ENCODE measurements at regions not wholly inside any gene's neighbourhood (a gene's known extent, or its start where the extent isn't known, plus 50 kb on each side); places are given as distances from the start of the nearest gene placed in this dataset.

- TF ChIP-seq CTCF (IDR thresholded peaks at IDR 0.05) (no peak), ELK1 (IDR thresholded peaks at IDR 0.05; ENCODE audit: low read depth, low read length) (no peak), RAD21 (conservative IDR thresholded peaks at IDR 0.05 in 1 of 2, IDR thresholded peaks at IDR 0.05 in 1 of 2) (no peak), CHD2 (IDR thresholded peaks at IDR 0.05; ENCODE audit: low read length, partially characterized antibody) (no peak), MAX (IDR thresholded peaks at IDR 0.05) (no peak), REST (IDR thresholded peaks at IDR 0.05) (no peak), KDM1A (IDR thresholded peaks at IDR 0.05; ENCODE audit: low read depth) (no peak), E2F6 (IDR thresholded peaks at IDR 0.05; ENCODE audit: borderline replicate concordance, low read depth) (no peak), POLR2A (IDR thresholded peaks at IDR 0.05; ENCODE audit: low read length) (no peak), HDAC2 (IDR thresholded peaks at IDR 0.05) (no peak), RFX5 (IDR thresholded peaks at IDR 0.05) (no peak), MAFK (IDR thresholded peaks at IDR 0.05; ENCODE audit: partially characterized antibody) (no peak), EP300 (IDR thresholded peaks at IDR 0.05) (no peak), KDM5A (IDR thresholded peaks at IDR 0.05) (no peak)
Observed at GRCh38 chrX:121135488-121136207, 88.2 kb downstream of the GLUD2 start.
